GM12891 (cell line): ENCODE measurements at regions not wholly inside any gene's neighbourhood (a gene's known extent, or its start where the extent isn't known, plus 50 kb on each side); places are given as distances from the start of the nearest gene placed in this dataset.

Source experiments
- POLR2A ChIP-seq: IDR thresholded peaks from 2 replicates; pipeline ENCODE4 v1.6.1; 2011; ENCODE audit warnings: low read depth, low read length, control low read depth
- POLR2AphosphoS5 ChIP-seq: IDR thresholded peaks from 2 replicates; pipeline ENCODE4 v1.6.1; 2011; ENCODE audit warnings: low read depth, low read length, control low read depth
- SPI1 ChIP-seq: IDR thresholded peaks from 2 replicates; pipeline ENCODE4 v1.6.1; 2011; ENCODE audit warnings: low read depth, low read length, control low read depth
- TAF1 ChIP-seq: IDR thresholded peaks from 2 replicates; pipeline ENCODE4 v1.6.1; 2011; ENCODE audit warnings: low read depth, low read length, control low read depth

- TF ChIP-seq POLR2AphosphoS5, result no peak
- no peak for TF ChIP-seq POLR2A
- no peak for TF ChIP-seq SPI1
- no peak for TF ChIP-seq TAF1
Measured at GRCh38 chr5:167861928-167862426, 429.5 kb upstream of the WWC1 start.
